Middle frontal gyrus (tissue), 1 donor: ENCODE measurements at regions not wholly inside any gene's neighbourhood (a gene's known extent, or its start where the extent isn't known, plus 50 kb on each side); places are given as distances from the start of the nearest gene placed in this dataset.

Experiments
- DNase-seq: peaks from one replicate; pipeline ENCODE4 v3.0.0-alpha.2; 2015; ENCODE audit warnings: low spot score; ENCODE audit errors: extremely low spot score

GRCh38 chr10:3548076-3548475, 236.9 kb downstream of the KLF6 start:
- DNase-seq = no peak

GRCh38 chr10:3544561-3544960, 240.4 kb downstream of the KLF6 start:
- DNase-seq = no peak

DNA sequence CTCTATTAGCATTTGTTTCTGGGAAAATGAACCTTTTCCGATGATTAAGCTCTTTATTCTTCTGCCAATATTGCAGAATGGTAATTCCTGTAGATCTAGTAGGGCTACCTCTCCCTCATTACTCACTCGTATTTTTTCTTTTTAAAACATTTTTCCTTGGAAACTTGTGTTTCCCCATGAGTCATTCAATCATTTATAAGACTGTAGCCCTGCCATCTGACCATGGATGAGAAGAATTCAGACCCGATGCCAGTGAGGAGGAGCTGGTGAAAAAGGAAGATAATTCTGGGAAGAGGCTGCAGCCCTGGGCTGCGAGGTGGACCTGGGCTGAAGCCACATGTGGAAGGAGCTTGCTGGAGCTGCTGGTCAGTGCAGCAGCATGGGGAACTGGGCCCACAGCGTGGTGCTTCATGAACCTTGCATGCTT, 242.8 kb downstream of the KLF6 start:
- no peak for DNase-seq

GRCh38 chr10:3539696-3540383, 245.2 kb downstream of the KLF6 start:
- no peak for DNase-seq

GRCh38 chr10:3538656-3539531, 246.1 kb downstream of the KLF6 start:
- no peak for DNase-seq

GRCh38 chr10:3538291-3538655, 246.7 kb downstream of the KLF6 start:
- no peak for DNase-seq

GRCh38 chr10:3537518-3537917, 247.5 kb downstream of the KLF6 start:
- DNase-seq = no peak

DNA sequence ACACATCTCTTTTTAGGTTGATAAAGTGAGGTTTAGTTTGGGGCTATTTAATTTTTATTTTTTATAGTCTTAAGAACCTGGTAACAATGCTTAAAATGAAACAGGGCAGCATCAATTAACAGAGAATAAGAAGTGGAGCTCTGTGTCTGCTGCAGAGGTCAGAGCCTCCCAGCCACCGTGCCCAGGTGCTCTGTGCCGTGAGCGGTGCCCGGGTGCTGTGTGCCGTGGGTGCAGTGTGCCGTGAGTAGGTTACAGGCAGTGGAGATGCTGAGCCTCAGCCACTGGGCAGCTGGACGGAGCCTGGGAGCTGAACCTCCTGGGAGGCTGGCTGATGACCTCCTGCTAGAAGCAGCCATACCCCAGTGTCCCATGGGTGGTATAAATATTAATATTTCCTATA, 250.0 kb downstream of the KLF6 start:
- no peak for DNase-seq

- no peak for DNase-seq
These were observed 250.6 kb downstream of the KLF6 start for GRCh38 chr10:3534433-3534832.

- DNase-seq = no peak
These were observed 251.7 kb downstream of the KLF6 start for GRCh38 chr10:3533296-3533695.

GRCh38 chr10:3532644-3533043, 252.4 kb downstream of the KLF6 start:
- DNase-seq = no peak

DNA sequence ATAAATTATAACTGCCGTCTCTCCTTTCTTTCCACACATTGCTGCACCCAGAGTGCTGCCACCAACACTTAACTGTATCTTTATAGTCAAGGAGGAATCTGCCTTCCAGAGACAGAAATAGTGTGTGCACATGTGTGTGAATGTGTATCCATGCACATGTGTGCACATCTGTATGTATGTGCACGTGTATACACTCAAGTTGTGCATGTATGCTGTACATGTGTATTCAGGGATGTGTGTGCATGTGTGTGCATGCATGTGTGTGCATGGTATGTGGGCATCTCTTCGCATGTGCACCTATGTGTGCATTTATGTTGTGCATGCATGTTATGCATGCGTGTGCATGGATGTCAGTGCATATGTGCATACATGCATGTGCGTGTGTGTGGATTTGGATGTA, 253.3 kb downstream of the KLF6 start:
- DNase-seq = no peak

- no peak for DNase-seq
These were observed 254.0 kb downstream of the KLF6 start for GRCh38 chr10:3530783-3531645.

- no peak for DNase-seq
These were observed 254.7 kb downstream of the KLF6 start for GRCh38 chr10:3530346-3530745.

DNA sequence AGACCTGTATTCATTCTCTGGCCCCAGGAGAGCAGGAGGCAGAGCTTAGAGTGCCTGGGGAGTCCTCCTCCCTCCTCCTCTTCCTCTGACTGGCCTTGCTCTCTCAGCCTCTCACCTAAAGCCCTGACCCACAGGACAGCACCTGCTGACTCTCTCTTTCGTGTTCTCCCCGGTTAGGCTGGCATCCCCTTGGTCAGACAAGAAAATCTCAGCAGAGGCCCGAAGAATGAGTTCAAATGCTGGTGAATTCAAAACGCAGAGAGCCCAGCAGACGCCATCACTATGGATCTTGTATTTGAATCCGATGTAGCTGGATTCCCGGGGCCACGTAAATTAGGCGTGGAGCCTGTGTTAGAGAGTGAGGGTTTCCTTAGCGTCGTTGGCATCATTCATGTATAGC, 255.3 kb downstream of the KLF6 start:
- DNase-seq = no peak

- DNase-seq = no peak
These were observed 256.1 kb downstream of the KLF6 start for GRCh38 chr10:3528823-3529403.

GRCh38 chr10:3528271-3528670, 256.7 kb downstream of the KLF6 start:
- no peak for DNase-seq

GRCh38 chr10:3527869-3528268, 257.1 kb downstream of the KLF6 start:
- DNase-seq = no peak

DNA sequence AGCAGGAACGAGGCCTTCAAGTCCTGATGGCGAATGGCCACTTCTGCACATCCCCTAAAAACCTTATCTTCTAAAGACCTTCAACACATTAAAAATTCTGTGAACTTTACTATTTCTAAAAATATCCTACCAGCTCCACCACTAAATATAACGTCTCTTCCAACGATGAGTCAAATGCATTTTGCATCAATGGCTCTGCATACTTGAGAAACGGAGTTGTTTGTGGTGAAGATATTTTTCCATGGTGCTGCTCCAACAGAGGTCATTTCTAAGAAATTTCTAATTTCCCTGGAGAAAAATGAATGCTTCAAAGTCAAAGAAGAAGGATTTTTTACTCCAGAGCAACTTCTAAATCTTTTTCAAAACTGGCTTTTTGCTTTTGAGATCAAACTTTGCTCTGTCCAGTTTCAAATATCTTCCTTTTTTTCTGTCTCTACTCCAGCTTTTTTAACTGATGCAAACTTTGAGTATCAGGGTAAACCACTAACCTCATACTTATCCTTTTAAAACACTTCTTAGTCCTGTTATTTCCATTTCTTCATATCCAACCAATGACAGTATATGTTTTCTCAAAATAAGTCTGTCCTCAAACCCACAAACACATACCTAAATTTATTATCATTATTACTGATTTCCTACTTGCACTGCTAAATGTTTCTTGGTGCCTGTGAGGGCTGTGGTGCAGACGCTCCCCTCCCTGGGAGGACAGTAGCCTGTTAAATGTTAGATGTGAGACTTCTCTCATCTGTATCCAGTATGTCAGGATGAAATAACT, 258.1 kb downstream of the KLF6 start:
- DNase-seq = no peak

DNA sequence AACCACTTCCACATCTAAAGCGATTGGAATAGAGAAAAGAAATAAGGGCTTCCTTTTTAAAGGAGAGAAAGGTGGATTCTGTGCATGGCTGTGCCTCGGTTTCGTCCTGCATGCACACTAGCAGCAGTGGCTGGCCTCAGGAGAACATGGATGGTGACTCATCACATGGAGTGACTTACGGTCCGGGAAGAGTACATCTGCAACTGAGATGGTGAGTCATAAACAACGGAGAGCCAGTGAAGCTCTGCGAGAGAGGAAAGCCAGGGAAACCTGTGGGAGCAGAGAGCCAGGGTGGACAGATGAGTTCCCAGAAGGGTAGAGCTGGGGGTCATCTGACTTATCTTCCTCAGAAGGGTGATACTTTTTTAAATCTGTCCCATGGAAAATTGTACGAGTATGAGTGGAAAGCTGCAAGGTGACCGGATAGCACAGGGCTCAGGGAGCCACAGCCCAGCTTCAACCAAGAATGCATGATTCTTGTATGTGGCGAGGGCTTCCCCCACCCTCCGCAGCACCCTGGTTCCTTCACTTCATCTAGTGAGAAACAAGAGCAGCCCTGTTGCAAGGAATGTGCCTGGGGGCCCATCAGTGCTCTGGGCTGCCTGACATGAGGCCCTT, 259.1 kb downstream of the KLF6 start:
- DNase-seq = no peak
